Right lobe of liver (tissue), 4 donors: ENCODE measurements at regions not wholly inside any gene's neighbourhood (a gene's known extent, or its start where the extent isn't known, plus 50 kb on each side); places are given as distances from the start of the nearest gene placed in this dataset.

Experiments
- CTCF ChIP-seq, 4 donors: fragments of 200-600 bp in 3 of 4; fragments of 450-650 bp in 1 of 4; IDR thresholded peaks; one replicate each; pipeline versions ENCODE4 v1.5.1 to v1.8.0; 2016 to 2022; ENCODE audit warnings: antibody characterized with exemption in 4 of 4, mild to moderate bottlenecking in 2 of 4
- POLR2A ChIP-seq: fragments of 450-650 bp; IDR thresholded peaks from one replicate; pipeline ENCODE4 v1.6.1; 2017; ENCODE audit warnings: antibody characterized with exemption, mild to moderate bottlenecking
- donor health status: DM: no; HTN: no; CAD: no.
- donor health status: DM: no; HTN: no; CAD: no.
- donor health status: DM: no; HTN: yes; CAD: no.

- TF ChIP-seq CTCF (IDR thresholded peaks at IDR 0.05) (no peak), POLR2A (no peak)
Measured at GRCh38 chr4:41396869-41397268, 140.1 kb downstream of the UCHL1 start.
